KBM-7 (cell line): ENCODE measurements at regions not wholly inside any gene's neighbourhood (a gene's known extent, or its start where the extent isn't known, plus 50 kb on each side); places are given as distances from the start of the nearest gene placed in this dataset.

ENCODE experiments used
- DNase-seq: peaks from one replicate; pipeline ENCODE4 v3.0.0-alpha.2; 2015
- in situ Hi-C: fragments of 300-500 bp; cut with MboI; formaldehyde crosslinking; loops from 2 replicates; pipeline ENCODE4 v1.14.3; 2020; ENCODE audit warnings: low sequenced_read_pairs, low pct_unique_long_range_greater_than_20kb, mixed read lengths

- in situ Hi-C loops, result no loop called here
- DNase-seq, result no peak
Measured at GRCh38 chr16:86680162-86680561, 101.8 kb downstream of the FOXL1 start.

- DNase-seq, result no peak
Measured at GRCh38 chr16:86680661-86681030, 102.3 kb downstream of the FOXL1 start.

GRCh38 chr16:86681031-86681756 is 102.8 kb downstream of the FOXL1 start:
- in situ Hi-C loops, result no loop called here
- DNase-seq, result no peak

More at GRCh38 chr16:86680661-86681030, 102.3 kb downstream of the FOXL1 start:
- in situ Hi-C loops, result no loop called here

GRCh38 chr16:86681757-86682106 is 103.4 kb downstream of the FOXL1 start:
- in situ Hi-C loops, result no loop called here
- DNase-seq, result no peak

- no peak for DNase-seq
- in situ Hi-C loops, result no loop called here
Measured at GRCh38 chr16:86682219-86682904, 104.0 kb downstream of the FOXL1 start.

GRCh38 chr16:86683441-86684194 is 105.3 kb downstream of the FOXL1 start:
- no peak for DNase-seq
- in situ Hi-C loops, result no loop called here

- DNase-seq, result no peak
- in situ Hi-C loops, result no loop called here
Measured at GRCh38 chr16:86685076-86685475, 106.7 kb downstream of the FOXL1 start.

GRCh38 chr16:86690970-86691369 is 112.6 kb downstream of the FOXL1 start:
- in situ Hi-C loops, result no loop called here
- no peak for DNase-seq

- no peak for DNase-seq
Measured at GRCh38 chr16:86692426-86692825, 114.1 kb downstream of the FOXL1 start.

GRCh38 chr16:86693033-86693432 is 114.7 kb downstream of the FOXL1 start:
- in situ Hi-C loops, result no loop called here
- no peak for DNase-seq

More at GRCh38 chr16:86692426-86692825, 114.1 kb downstream of the FOXL1 start:
- in situ Hi-C loops, result no loop called here

GRCh38 chr16:86697715-86698114 is 119.4 kb downstream of the FOXL1 start:
- no peak for DNase-seq
- in situ Hi-C loops, result no loop called here

GRCh38 chr16:86700046-86700945 is 121.9 kb downstream of the FOXL1 start:
- DNase-seq, result no peak
- in situ Hi-C loops, result no loop called here

- in situ Hi-C loops, result no loop called here
Measured at GRCh38 chr16:86701286-86701975, 123.1 kb downstream of the FOXL1 start.

GRCh38 chr16:86702824-86703588 is 124.7 kb downstream of the FOXL1 start:
- in situ Hi-C loops, result no loop called here
- no peak for DNase-seq

More at GRCh38 chr16:86701286-86701975, 123.1 kb downstream of the FOXL1 start:
- no peak for DNase-seq

GRCh38 chr16:86704516-86704915 is 126.2 kb downstream of the FOXL1 start:
- no peak for DNase-seq
- in situ Hi-C loops, result no loop called here

- in situ Hi-C loops, result no loop called here
- no peak for DNase-seq
Measured at GRCh38 chr16:86706726-86707125, 128.4 kb downstream of the FOXL1 start.

- in situ Hi-C loops, result no loop called here
- DNase-seq, result no peak
Measured at GRCh38 chr16:86707171-86707570, 128.8 kb downstream of the FOXL1 start.

- in situ Hi-C loops, result no loop called here
- no peak for DNase-seq
Measured at GRCh38 chr16:86707581-86707980, 129.2 kb downstream of the FOXL1 start.
